GM10266 (cell line): ENCODE measurements at regions not wholly inside any gene's neighbourhood (a gene's known extent, or its start where the extent isn't known, plus 50 kb on each side); places are given as distances from the start of the nearest gene placed in this dataset.

Experiments
- DNase-seq: peaks from one replicate; pipeline ENCODE4 v3.0.0; 2012; ENCODE audit errors: extremely low spot score
- CTCF ChIP-seq: IDR thresholded peaks from 2 replicates; pipeline ENCODE4 v1.5.1; 2012; ENCODE audit warnings: mild to moderate bottlenecking, low read depth; ENCODE audit not compliant: control insufficient read depth, insufficient read depth; ENCODE audit errors: missing control alignments

GRCh38 chr5:163910226-163910625 lies 404.8 kb downstream of the MAT2B start:
- DNase-seq = no peak
- no peak for TF ChIP-seq CTCF

- no peak for TF ChIP-seq CTCF
- DNase-seq = no peak
Measured at GRCh38 chr5:163912046-163912445, 406.6 kb downstream of the MAT2B start.

- no peak for TF ChIP-seq CTCF
- no peak for DNase-seq
Measured at GRCh38 chr5:163913548-163913947, 408.1 kb downstream of the MAT2B start.

GRCh38 chr5:163914910-163915309 lies 409.5 kb downstream of the MAT2B start:
- no peak for TF ChIP-seq CTCF
- DNase-seq = no peak

DNA sequence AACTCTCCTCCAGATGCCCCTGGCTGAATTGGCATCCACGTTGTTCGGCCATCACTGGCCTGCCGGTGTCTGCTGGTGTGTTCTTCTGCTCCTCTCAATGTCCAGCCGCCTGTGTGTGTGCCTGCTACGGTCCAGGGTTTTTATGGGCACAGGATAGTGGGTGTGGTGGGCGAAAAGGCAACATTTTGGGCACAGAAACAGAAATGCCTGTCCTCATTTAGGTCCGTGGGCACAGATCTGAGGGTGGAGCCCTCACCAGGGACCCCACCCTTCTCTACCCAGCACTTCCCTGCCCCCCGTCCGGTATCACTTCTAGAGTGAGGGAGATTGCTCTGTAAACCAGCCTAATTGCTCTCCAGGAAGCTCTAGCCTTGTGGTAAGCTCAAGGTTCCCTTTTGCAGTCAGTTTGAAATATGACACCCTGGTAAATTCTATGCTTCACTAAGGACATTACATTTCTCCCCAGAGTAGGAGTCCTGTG lies 410.1 kb downstream of the MAT2B start:
- peak; percentile 31 for DNase-seq
- no peak for TF ChIP-seq CTCF

DNA sequence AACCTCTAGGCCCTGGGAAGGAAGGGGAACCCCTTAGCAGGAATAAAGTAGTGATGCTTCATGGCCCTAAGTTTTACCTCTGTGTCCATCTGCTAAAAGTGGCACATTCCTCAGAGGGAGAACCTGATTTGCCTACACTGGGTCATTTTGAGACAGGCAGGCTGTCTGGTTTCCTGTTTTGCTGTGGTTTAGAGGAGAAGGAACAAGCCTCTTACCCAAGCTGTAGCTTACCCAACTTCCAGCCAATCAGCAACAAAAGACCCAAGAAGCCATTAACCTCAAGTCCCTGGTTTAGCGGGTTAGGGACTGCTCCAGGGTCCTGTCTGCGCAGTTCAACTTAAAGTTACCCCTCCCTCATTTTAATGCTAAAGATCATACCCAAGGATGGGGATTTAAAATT lies 411.0 kb downstream of the MAT2B start:
- peak; percentile 28 for DNase-seq
- TF ChIP-seq CTCF = no peak

- DNase-seq = no peak
Measured at GRCh38 chr5:163916861-163917260, 411.4 kb downstream of the MAT2B start.

More at GRCh38 chr5:163916861-163917260, 411.4 kb downstream of the MAT2B start:
- no peak for TF ChIP-seq CTCF
